Liver (tissue), 8 donors: ENCODE measurements at regions not wholly inside any gene's neighbourhood (a gene's known extent, or its start where the extent isn't known, plus 50 kb on each side); places are given as distances from the start of the nearest gene placed in this dataset.

Experiments used
- DNase-seq: peaks from one replicate; pipeline ENCODE4 v3.0.0-alpha.2; 2017; ENCODE audit warnings: low spot score
- H3K27ac ChIP-seq, 2 donors: one replicate each; pipeline ENCODE4 v1.7.0; 2013; ENCODE audit warnings: inconsistent platforms in 2 of 2, low read length in 2 of 2, control low read depth in 1 of 2, low read depth in 1 of 2, mild to moderate bottlenecking in 1 of 2
- H3K27me3 ChIP-seq, 4 donors: one replicate each; pipeline versions ENCODE4 v1.6.1 to v1.7.0; 2013; ENCODE audit warnings: low read length in 3 of 4, inconsistent platforms in 1 of 4, mild to moderate bottlenecking in 1 of 4, moderate library complexity in 1 of 4; ENCODE audit not compliant: control insufficient read depth in 4 of 4, insufficient read depth in 4 of 4
- H3K36me3 ChIP-seq, 4 donors: one replicate each; pipeline versions ENCODE4 v1.6.1 to v1.7.0; 2013; ENCODE audit warnings: low read length in 3 of 4, mild to moderate bottlenecking in 3 of 4, low read depth in 1 of 4, moderate library complexity in 1 of 4; ENCODE audit not compliant: control insufficient read depth in 4 of 4, insufficient read depth in 3 of 4
- H3K4me1 ChIP-seq, 4 donors: one replicate each; pipeline versions ENCODE4 v1.6.1 to v1.7.0; 2013; ENCODE audit warnings: low read length in 3 of 4, mild to moderate bottlenecking in 3 of 4, moderate library complexity in 1 of 4; ENCODE audit not compliant: control insufficient read depth in 4 of 4, insufficient read depth in 4 of 4
- H3K4me3 ChIP-seq, 3 donors: one replicate each; pipeline versions ENCODE4 v1.6.1 to v1.7.0; 2013; ENCODE audit warnings: low read length in 3 of 3, control low read depth in 1 of 3, low read depth in 1 of 3, mild to moderate bottlenecking in 1 of 3
- H3K9ac ChIP-seq, 2 donors: one replicate each; pipeline ENCODE4 v1.7.0; 2013; ENCODE audit warnings: low read length in 2 of 2, mild to moderate bottlenecking in 2 of 2, moderate library complexity in 2 of 2, control low read depth in 1 of 2, low read depth in 1 of 2
- H3K9me3 ChIP-seq, 4 donors: one replicate each; pipeline versions ENCODE4 v1.6.1 to v1.7.0; 2013; ENCODE audit warnings: low read length in 3 of 4; ENCODE audit not compliant: control insufficient read depth in 4 of 4
- EGR1 ChIP-seq, 2 donors: IDR thresholded peaks; 2 replicates each; pipeline ENCODE4 v1.6.1; 2016 to 2018; ENCODE audit warnings: antibody characterized with exemption in 2 of 2, low read depth in 2 of 2
- FOXA1 ChIP-seq: IDR thresholded peaks from 2 replicates; pipeline ENCODE4 v1.6.1; 2016; ENCODE audit warnings: antibody characterized with exemption
- FOXA2 ChIP-seq: IDR thresholded peaks from 2 replicates; pipeline ENCODE4 v1.6.1; 2016; ENCODE audit warnings: antibody characterized with exemption
- GABPA ChIP-seq, 2 donors: IDR thresholded peaks in 1 of 2; conservative IDR thresholded peaks in 1 of 2; 2 replicates each; pipeline ENCODE4 v1.6.1; 2016; ENCODE audit warnings: antibody characterized with exemption in 2 of 2, mild to moderate bottlenecking in 1 of 2, moderate library complexity in 1 of 2
- HNF4A ChIP-seq, 2 donors: conservative IDR thresholded peaks; 2 replicates each; pipeline ENCODE4 v1.6.1; 2016; ENCODE audit warnings: antibody characterized with exemption in 2 of 2, mild to moderate bottlenecking in 2 of 2
- HNF4G ChIP-seq: IDR thresholded peaks from 2 replicates; pipeline ENCODE4 v1.6.1; 2016; ENCODE audit warnings: antibody characterized with exemption
- JUND ChIP-seq, 2 donors: IDR thresholded peaks; 2 replicates each; pipeline ENCODE4 v1.6.1; 2016; ENCODE audit warnings: antibody characterized with exemption in 2 of 2
- NR2F2 ChIP-seq: IDR thresholded peaks from 2 replicates; pipeline ENCODE4 v1.6.1; 2016; ENCODE audit warnings: antibody characterized with exemption
- RAD21 ChIP-seq, 2 donors: IDR thresholded peaks; 2 replicates each; pipeline ENCODE4 v1.6.1; 2016; ENCODE audit warnings: antibody characterized with exemption in 2 of 2, mild to moderate bottlenecking in 2 of 2
- RXRA ChIP-seq, 2 donors: IDR thresholded peaks; 2 replicates each; pipeline ENCODE4 v1.6.1; 2017 to 2018; ENCODE audit warnings: antibody characterized with exemption in 2 of 2, mild to moderate bottlenecking in 1 of 2
- SP1 ChIP-seq: IDR thresholded peaks from 2 replicates; pipeline ENCODE4 v1.6.1; 2018; ENCODE audit warnings: antibody characterized with exemption, mild to moderate bottlenecking
- TAF1 ChIP-seq: conservative IDR thresholded peaks from 2 replicates; pipeline ENCODE4 v1.6.1; 2016; ENCODE audit warnings: antibody characterized with exemption, mild to moderate bottlenecking
- YY1 ChIP-seq: IDR thresholded peaks from 2 replicates; pipeline ENCODE4 v1.6.1; 2016; ENCODE audit warnings: antibody characterized with exemption, mild to moderate bottlenecking
- WGBS: extraction: QIAGEN DNeasy Blood & Tissue Kit; methylation state at CpG from one replicate; pipeline ENCODE4 v1.1.7; 2013; 5-methylcytosine and 5-hydroxymethylcytosine counted together
- TF ChIP-seq, protein P1 (sequence below): IDR thresholded peaks from 2 replicates; pipeline ENCODE4 v1.6.1; 2016; ENCODE audit warnings: antibody characterized with exemption
- TF ChIP-seq, protein P2 (sequence below): IDR thresholded peaks from 2 replicates; pipeline ENCODE4 v1.6.1; 2016; ENCODE audit warnings: antibody characterized with exemption
- TF ChIP-seq, protein P3 (sequence below): IDR thresholded peaks from 2 replicates; pipeline ENCODE4 v1.6.1; 2016; ENCODE audit warnings: antibody characterized with exemption, mild to moderate bottlenecking
- TF ChIP-seq, protein P4 (sequence below): fragments of 150-350 bp; IDR thresholded peaks from 2 replicates; pipeline ENCODE4 v1.5.1; 2017; ENCODE audit warnings: improper control_type of control experiment, low read depth, low read length; ENCODE audit not compliant: missing input control
- TF ChIP-seq, protein P5 (sequence below): IDR thresholded peaks from 2 replicates; pipeline ENCODE4 v1.6.1; 2016; ENCODE audit warnings: antibody characterized with exemption
- donor health status: healthy.
- donor health status: healthy.
- donor health status: healthy.
- donor health status: healthy.
- donor health status: healthy.

DNA sequence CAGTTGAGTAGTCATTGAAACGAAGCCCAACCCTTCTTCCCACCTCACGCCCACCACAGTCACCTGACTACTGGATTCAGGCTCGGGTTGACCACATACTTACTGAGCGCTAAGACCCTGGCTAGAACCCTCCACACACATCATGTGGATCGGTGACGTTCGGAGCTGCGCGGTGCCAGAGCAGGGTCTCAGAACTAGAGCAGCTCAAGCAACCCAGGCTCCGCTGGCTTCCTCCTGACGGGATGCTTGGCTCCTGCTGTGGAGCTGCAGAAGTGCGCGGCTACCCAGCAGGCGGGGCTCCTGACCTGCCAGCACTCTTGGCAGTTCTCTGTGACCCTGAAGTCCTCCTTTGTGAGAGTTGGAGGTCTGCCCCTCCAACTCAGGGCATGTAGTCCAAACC is 90.6 kb upstream of the MBOAT2 start (continued):
- no peak for TF ChIP-seq FOXA2
- no peak for TF ChIP-seq GABPA (IDR thresholded peaks at IDR 0.05 in 1 of 2, conservative IDR thresholded peaks at IDR 0.05 in 1 of 2)
- TF ChIP-seq JUND (IDR thresholded peaks at IDR 0.05), result no peak
- no peak for TF ChIP-seq RAD21 (IDR thresholded peaks at IDR 0.05)
- TF ChIP-seq, protein P1, sequence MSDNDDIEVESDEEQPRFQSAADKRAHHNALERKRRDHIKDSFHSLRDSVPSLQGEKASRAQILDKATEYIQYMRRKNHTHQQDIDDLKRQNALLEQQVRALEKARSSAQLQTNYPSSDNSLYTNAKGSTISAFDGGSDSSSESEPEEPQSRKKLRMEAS, result no peak
- TF ChIP-seq YY1, result no peak
- no peak for TF ChIP-seq FOXA1
- no peak for TF ChIP-seq TAF1
- TF ChIP-seq EGR1 (IDR thresholded peaks at IDR 0.05; ENCODE audit: low read depth in 2 of 2), result no peak

DNA sequence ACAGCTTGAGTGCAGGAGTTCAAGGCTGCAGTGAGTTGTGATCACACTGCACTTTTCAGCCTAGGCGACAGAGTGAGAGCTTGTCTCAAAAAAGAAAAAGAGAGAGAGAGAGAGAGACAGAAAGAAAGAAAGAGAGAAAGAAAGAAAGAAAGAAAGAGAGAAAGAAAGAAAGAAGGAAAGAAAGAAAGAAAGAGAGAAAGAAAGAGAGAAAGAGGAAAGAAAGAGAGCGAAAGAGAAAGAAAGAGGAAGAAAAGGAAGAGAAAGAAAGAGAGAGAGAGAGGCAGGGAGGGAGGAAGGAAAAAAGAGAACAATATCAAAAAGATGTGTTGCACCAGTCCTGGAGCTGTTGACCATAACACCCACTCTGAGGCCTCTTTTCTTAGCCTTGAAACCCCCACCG is 89.8 kb upstream of the MBOAT2 start:
- Histone ChIP-seq H3K9ac (no peak overlapping the region), H3K9me3 (no peaks in the 10 kb centered on the region), H3K27me3 (no peaks in the 10 kb centered on the region), H3K36me3 (no peaks in the 10 kb centered on the region), H3K27ac (no peak overlapping the region), H3K4me3 (no peak overlapping the region), H3K4me1 (peaks cover 0 to 2% (median 0%) of the 10 kb centered on the region in 4 donors)
- WGBS, result 76% methylated on average over 3 of the region's 3 CpGs
- no peak for TF ChIP-seq HNF4G
- no peak for TF ChIP-seq YY1
- TF ChIP-seq, protein P2, sequence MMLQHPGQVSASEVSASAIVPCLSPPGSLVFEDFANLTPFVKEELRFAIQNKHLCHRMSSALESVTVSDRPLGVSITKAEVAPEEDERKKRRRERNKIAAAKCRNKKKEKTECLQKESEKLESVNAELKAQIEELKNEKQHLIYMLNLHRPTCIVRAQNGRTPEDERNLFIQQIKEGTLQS, result no peak
- TF ChIP-seq SP1, result no peak
- TF ChIP-seq RXRA (IDR thresholded peaks at IDR 0.05), result no peak
- TF ChIP-seq, protein P1, result no peak
- TF ChIP-seq, protein P3, sequence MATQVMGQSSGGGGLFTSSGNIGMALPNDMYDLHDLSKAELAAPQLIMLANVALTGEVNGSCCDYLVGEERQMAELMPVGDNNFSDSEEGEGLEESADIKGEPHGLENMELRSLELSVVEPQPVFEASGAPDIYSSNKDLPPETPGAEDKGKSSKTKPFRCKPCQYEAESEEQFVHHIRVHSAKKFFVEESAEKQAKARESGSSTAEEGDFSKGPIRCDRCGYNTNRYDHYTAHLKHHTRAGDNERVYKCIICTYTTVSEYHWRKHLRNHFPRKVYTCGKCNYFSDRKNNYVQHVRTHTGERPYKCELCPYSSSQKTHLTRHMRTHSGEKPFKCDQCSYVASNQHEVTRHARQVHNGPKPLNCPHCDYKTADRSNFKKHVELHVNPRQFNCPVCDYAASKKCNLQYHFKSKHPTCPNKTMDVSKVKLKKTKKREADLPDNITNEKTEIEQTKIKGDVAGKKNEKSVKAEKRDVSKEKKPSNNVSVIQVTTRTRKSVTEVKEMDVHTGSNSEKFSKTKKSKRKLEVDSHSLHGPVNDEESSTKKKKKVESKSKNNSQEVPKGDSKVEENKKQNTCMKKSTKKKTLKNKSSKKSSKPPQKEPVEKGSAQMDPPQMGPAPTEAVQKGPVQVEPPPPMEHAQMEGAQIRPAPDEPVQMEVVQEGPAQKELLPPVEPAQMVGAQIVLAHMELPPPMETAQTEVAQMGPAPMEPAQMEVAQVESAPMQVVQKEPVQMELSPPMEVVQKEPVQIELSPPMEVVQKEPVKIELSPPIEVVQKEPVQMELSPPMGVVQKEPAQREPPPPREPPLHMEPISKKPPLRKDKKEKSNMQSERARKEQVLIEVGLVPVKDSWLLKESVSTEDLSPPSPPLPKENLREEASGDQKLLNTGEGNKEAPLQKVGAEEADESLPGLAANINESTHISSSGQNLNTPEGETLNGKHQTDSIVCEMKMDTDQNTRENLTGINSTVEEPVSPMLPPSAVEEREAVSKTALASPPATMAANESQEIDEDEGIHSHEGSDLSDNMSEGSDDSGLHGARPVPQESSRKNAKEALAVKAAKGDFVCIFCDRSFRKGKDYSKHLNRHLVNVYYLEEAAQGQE, result no peak
- no peak for TF ChIP-seq NR2F2
- TF ChIP-seq, protein P4, sequence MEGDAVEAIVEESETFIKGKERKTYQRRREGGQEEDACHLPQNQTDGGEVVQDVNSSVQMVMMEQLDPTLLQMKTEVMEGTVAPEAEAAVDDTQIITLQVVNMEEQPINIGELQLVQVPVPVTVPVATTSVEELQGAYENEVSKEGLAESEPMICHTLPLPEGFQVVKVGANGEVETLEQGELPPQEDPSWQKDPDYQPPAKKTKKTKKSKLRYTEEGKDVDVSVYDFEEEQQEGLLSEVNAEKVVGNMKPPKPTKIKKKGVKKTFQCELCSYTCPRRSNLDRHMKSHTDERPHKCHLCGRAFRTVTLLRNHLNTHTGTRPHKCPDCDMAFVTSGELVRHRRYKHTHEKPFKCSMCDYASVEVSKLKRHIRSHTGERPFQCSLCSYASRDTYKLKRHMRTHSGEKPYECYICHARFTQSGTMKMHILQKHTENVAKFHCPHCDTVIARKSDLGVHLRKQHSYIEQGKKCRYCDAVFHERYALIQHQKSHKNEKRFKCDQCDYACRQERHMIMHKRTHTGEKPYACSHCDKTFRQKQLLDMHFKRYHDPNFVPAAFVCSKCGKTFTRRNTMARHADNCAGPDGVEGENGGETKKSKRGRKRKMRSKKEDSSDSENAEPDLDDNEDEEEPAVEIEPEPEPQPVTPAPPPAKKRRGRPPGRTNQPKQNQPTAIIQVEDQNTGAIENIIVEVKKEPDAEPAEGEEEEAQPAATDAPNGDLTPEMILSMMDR, result no peak
- no peak for TF ChIP-seq JUND (IDR thresholded peaks at IDR 0.05)
- TF ChIP-seq, protein P5, sequence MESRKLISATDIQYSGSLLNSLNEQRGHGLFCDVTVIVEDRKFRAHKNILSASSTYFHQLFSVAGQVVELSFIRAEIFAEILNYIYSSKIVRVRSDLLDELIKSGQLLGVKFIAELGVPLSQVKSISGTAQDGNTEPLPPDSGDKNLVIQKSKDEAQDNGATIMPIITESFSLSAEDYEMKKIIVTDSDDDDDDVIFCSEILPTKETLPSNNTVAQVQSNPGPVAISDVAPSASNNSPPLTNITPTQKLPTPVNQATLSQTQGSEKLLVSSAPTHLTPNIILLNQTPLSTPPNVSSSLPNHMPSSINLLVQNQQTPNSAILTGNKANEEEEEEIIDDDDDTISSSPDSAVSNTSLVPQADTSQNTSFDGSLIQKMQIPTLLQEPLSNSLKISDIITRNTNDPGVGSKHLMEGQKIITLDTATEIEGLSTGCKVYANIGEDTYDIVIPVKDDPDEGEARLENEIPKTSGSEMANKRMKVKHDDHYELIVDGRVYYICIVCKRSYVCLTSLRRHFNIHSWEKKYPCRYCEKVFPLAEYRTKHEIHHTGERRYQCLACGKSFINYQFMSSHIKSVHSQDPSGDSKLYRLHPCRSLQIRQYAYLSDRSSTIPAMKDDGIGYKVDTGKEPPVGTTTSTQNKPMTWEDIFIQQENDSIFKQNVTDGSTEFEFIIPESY, result no peak
- TF ChIP-seq FOXA2, result no peak
- no peak for TF ChIP-seq HNF4A (conservative IDR thresholded peaks at IDR 0.05)
- TF ChIP-seq RAD21 (IDR thresholded peaks at IDR 0.05), result no peak
- TF ChIP-seq FOXA1, result no peak
- TF ChIP-seq EGR1 (IDR thresholded peaks at IDR 0.05; ENCODE audit: low read depth in 2 of 2), result no peak
- TF ChIP-seq TAF1, result no peak
- no peak for TF ChIP-seq GABPA (IDR thresholded peaks at IDR 0.05 in 1 of 2, conservative IDR thresholded peaks at IDR 0.05 in 1 of 2)
- no peak for DNase-seq
